Neural progenitor cell (in vitro differentiated cells): ENCODE measurements at regions not wholly inside any gene's neighbourhood (a gene's known extent, or its start where the extent isn't known, plus 50 kb on each side); places are given as distances from the start of the nearest gene placed in this dataset.

ENCODE experiments used
- DNase-seq: peaks from one replicate; pipeline ENCODE4 v3.0.0-alpha.2; 2016; ENCODE audit warnings: low spot score
- H2AFZ ChIP-seq: fragments of 200-600 bp; sonication (generic); replicated peaks from 2 replicates; pipeline ENCODE4 v1.6.1; 2016; ENCODE audit warnings: antibody characterized with exemption
- H3F3A ChIP-seq: fragments of 200-600 bp; sonication (generic); 2 replicates; pipeline ENCODE4 v1.6.1; 2016; ENCODE audit warnings: antibody characterized with exemption, low read depth
- H3K27ac ChIP-seq: fragments of 200-600 bp; sonication (generic); 2 replicates; pipeline ENCODE4 v1.5.1; 2016; ENCODE audit warnings: mild to moderate bottlenecking
- H3K27me3 ChIP-seq: fragments of 200-600 bp; sonication (generic); 2 replicates; pipeline ENCODE4 v1.6.1; 2016; ENCODE audit warnings: mild to moderate bottlenecking, moderate library complexity
- H3K36me3 ChIP-seq: fragments of 200-600 bp; sonication (generic); 2 replicates; pipeline ENCODE4 v1.5.1; 2016
- H3K4me1 ChIP-seq: fragments of 200-600 bp; sonication (generic); 2 replicates; pipeline ENCODE4 v1.6.1; 2016; ENCODE audit warnings: mixed run types
- H3K4me2 ChIP-seq: fragments of 200-600 bp; sonication (generic); 2 replicates; pipeline ENCODE4 v1.6.1; 2016
- H3K4me3 ChIP-seq: fragments of 200-600 bp; sonication (generic); 2 replicates; pipeline ENCODE4 v1.5.1; 2016
- H3K79me2 ChIP-seq: fragments of 200-600 bp; sonication (generic); 2 replicates; pipeline ENCODE4 v1.6.1; 2016; ENCODE audit warnings: low read depth
- H3K9ac ChIP-seq: fragments of 200-600 bp; sonication (generic); 2 replicates; pipeline ENCODE4 v1.6.1; 2016
- H3K9me3 ChIP-seq: fragments of 200-600 bp; sonication (generic); 2 replicates; pipeline ENCODE4 v1.5.1; 2016; ENCODE audit warnings: low read depth
- H4K20me1 ChIP-seq: fragments of 200-600 bp; sonication (generic); 2 replicates; pipeline ENCODE4 v1.6.1; 2016; ENCODE audit warnings: low read depth
- H3K27ac Mint-ChIP-seq: 3 replicates; pipeline ENCODE4 v1.8.0; 2021; ENCODE audit warnings: mixed read lengths
- H3K27me3 Mint-ChIP-seq: 2 replicates; pipeline ENCODE4 v1.8.0; 2022; ENCODE audit warnings: low read depth, mild to moderate bottlenecking, inconsistent platforms, moderate library complexity, mixed read lengths; ENCODE audit not compliant: insufficient read depth
- H3K36me3 Mint-ChIP-seq: 3 replicates; pipeline ENCODE4 v1.8.0; 2021; ENCODE audit warnings: mixed read lengths
- H3K4me1 Mint-ChIP-seq: 3 replicates; pipeline ENCODE4 v1.8.0; 2021; ENCODE audit warnings: mixed read lengths
- H3K4me3 Mint-ChIP-seq: 3 replicates; pipeline ENCODE4 v1.8.0; 2021; ENCODE audit warnings: mild to moderate bottlenecking, moderate library complexity, mixed read lengths
- H3K9me3 Mint-ChIP-seq: 3 replicates; pipeline ENCODE4 v1.8.0; 2020; ENCODE audit warnings: mixed read lengths
- EZH2 ChIP-seq: fragments of 200-600 bp; sonication (generic); IDR thresholded peaks from 2 replicates; pipeline ENCODE4 v1.6.1; 2017; ENCODE audit warnings: antibody characterized with exemption, mild to moderate bottlenecking, moderate library complexity
- EZH2phosphoT487 ChIP-seq: fragments of 200-600 bp; sonication (generic); IDR thresholded peaks from 2 replicates; pipeline ENCODE4 v1.6.1; 2017; ENCODE audit warnings: antibody characterized with exemption
- TF ChIP-seq, protein P1 (sequence below): fragments of 200-600 bp; sonication (generic); IDR thresholded peaks from 2 replicates; pipeline ENCODE4 v1.5.1; 2017; ENCODE audit warnings: antibody characterized with exemption, mild to moderate bottlenecking

DNA sequence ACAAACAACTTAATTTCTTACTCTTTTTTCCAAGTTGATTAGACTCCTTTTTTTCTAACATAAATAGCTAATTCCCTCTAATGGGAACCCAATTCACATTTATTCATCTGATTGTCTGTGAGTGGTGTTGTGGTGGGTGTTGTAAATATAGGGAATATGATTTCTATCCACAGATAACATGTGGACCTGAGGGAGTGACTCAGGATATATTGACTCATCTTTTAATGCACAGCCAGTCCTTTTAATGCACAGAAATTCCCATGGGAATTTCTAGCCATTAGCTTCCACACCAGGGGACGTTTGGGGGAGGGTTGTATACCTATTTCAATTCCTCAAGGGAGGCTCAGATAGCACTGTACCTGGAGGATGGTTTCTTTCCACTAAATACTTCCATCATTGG is 1339.6 kb upstream of the LRRTM1 start:
- Histone ChIP-seq H4K20me1 (no peaks in the 10 kb centered on the region), H3K79me2 (no peaks in the 10 kb centered on the region), H3K4me3 (no peak overlapping the region), H3K36me3 (no peaks in the 10 kb centered on the region), H3K4me1 (peaks cover 7% of the 10 kb centered on the region), H3K9ac (no peak overlapping the region), H3F3A (no peaks in the 10 kb centered on the region), H2AFZ (no peak overlapping the region), H3K4me2 (no peak overlapping the region), H3K9me3 (no peaks in the 10 kb centered on the region), H3K27me3 (no peaks in the 10 kb centered on the region), H3K27ac (no peak overlapping the region)
- TF ChIP-seq, protein P1, sequence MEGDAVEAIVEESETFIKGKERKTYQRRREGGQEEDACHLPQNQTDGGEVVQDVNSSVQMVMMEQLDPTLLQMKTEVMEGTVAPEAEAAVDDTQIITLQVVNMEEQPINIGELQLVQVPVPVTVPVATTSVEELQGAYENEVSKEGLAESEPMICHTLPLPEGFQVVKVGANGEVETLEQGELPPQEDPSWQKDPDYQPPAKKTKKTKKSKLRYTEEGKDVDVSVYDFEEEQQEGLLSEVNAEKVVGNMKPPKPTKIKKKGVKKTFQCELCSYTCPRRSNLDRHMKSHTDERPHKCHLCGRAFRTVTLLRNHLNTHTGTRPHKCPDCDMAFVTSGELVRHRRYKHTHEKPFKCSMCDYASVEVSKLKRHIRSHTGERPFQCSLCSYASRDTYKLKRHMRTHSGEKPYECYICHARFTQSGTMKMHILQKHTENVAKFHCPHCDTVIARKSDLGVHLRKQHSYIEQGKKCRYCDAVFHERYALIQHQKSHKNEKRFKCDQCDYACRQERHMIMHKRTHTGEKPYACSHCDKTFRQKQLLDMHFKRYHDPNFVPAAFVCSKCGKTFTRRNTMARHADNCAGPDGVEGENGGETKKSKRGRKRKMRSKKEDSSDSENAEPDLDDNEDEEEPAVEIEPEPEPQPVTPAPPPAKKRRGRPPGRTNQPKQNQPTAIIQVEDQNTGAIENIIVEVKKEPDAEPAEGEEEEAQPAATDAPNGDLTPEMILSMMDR = no peak
- no peak for TF ChIP-seq EZH2
- no peak for TF ChIP-seq EZH2phosphoT487
- DNase-seq = no peak
- H3K27ac Mint-ChIP-seq = no peak overlapping the region
- no peaks in the 10 kb centered on the region for H3K27me3 Mint-ChIP-seq
- no peaks in the 10 kb centered on the region for H3K36me3 Mint-ChIP-seq
- H3K4me1 Mint-ChIP-seq = no peaks in the 10 kb centered on the region
- no peaks in the 10 kb centered on the region for H3K9me3 Mint-ChIP-seq
- H3K4me3 Mint-ChIP-seq = no peak overlapping the region

DNA sequence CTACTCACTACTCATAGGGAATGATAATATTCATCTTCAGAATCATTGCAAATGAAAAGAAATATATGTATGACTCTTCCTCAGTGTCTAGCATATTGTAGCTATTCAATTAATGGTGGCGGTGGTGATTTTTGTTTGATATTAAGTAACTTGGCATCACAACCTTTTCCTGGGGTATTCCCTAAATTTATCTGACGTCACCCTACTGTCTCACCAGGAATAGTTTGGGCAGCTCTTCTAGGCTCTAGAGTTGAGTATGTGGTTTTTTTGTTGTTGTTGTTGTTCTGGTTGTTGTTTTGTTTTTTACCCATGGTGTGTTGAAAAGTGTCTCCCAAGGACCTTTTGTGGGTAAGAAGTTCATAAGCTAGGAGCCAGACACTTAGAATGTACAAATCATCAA is 1320.3 kb upstream of the LRRTM1 start:
- Histone ChIP-seq H3K4me1 (no peaks in the 10 kb centered on the region), H4K20me1 (no peaks in the 10 kb centered on the region), H3K4me2 (no peak overlapping the region), H3K9me3 (no peaks in the 10 kb centered on the region), H3F3A (no peaks in the 10 kb centered on the region), H3K27me3 (no peaks in the 10 kb centered on the region), H2AFZ (no peak overlapping the region), H3K36me3 (no peaks in the 10 kb centered on the region), H3K79me2 (no peaks in the 10 kb centered on the region), H3K27ac (no peak overlapping the region), H3K4me3 (no peak overlapping the region), H3K9ac (no peak overlapping the region)
- H3K4me1 Mint-ChIP-seq = no peaks in the 10 kb centered on the region
- no peaks in the 10 kb centered on the region for H3K9me3 Mint-ChIP-seq
- DNase-seq = no peak
- H3K27ac Mint-ChIP-seq = no peak overlapping the region
- H3K27me3 Mint-ChIP-seq = no peaks in the 10 kb centered on the region
- no peak overlapping the region for H3K4me3 Mint-ChIP-seq
- H3K36me3 Mint-ChIP-seq = no peaks in the 10 kb centered on the region
- no peak for TF ChIP-seq EZH2
- TF ChIP-seq, protein P1 = no peak
- TF ChIP-seq EZH2phosphoT487 = no peak

DNA sequence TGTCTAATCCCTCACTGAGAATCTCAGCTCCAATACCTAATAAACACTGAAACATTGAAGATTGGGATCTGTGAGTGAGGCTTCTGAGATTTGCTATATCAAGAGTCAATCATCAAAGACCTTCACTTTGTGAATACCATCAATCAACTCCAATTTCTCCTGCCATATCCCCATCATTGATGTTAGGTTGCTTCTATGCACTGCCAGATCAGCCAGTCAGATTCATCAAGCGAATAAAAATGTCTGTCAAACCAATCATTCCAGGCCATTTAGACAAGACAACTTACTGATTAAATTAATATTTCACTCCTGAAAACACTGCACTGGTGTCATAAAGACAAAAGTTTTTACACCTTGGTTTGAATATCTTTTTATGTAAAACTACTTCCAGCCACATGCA is 1295.5 kb upstream of the LRRTM1 start:
- no peak overlapping the region for H2AFZ ChIP-seq
- no peaks in the 10 kb centered on the region for H3K27me3 Mint-ChIP-seq
- H3K4me1 Mint-ChIP-seq = no peaks in the 10 kb centered on the region
- no peak overlapping the region for H3K4me3 ChIP-seq
- H3K4me1 ChIP-seq = no peaks in the 10 kb centered on the region
- no peak overlapping the region for H3K4me2 ChIP-seq
- H3K79me2 ChIP-seq = no peaks in the 10 kb centered on the region
- H3K9me3 ChIP-seq = no peaks in the 10 kb centered on the region
- no peak for DNase-seq
- H3K27ac Mint-ChIP-seq = no peak overlapping the region
- H4K20me1 ChIP-seq = no peaks in the 10 kb centered on the region
- no peak overlapping the region for H3K27ac ChIP-seq
- H3K36me3 Mint-ChIP-seq = no peaks in the 10 kb centered on the region
- TF ChIP-seq, protein P1 = no peak
- TF ChIP-seq EZH2 (no peak), EZH2phosphoT487 (no peak)
- H3K9ac ChIP-seq = no peak overlapping the region
- H3K9me3 Mint-ChIP-seq = no peaks in the 10 kb centered on the region
- no peak overlapping the region for H3K4me3 Mint-ChIP-seq
- H3F3A ChIP-seq = no peaks in the 10 kb centered on the region
- no peaks in the 10 kb centered on the region for H3K36me3 ChIP-seq
- H3K27me3 ChIP-seq = no peaks in the 10 kb centered on the region

DNA sequence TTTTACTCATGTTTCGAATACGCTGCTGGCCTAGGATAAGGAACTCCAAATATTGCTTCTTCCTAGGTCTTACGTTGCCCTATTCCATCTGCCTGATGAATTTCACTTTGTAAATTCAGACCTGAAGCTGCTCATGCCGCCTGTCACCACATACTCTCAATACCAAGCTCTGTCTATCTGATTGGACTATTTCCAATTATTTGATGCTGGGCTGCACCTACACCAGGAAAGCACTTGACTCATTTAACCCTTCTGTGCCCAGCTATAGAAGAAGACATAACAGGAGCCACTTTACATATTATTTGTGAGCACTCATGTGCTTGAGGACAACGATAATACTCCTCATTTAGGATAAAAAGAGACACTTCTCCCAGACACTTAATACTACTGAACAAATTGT is 1293.9 kb upstream of the LRRTM1 start:
- no peaks in the 10 kb centered on the region for H4K20me1 ChIP-seq
- H3K9ac ChIP-seq = no peak overlapping the region
- H3K4me3 Mint-ChIP-seq = no peak overlapping the region
- H3K4me2 ChIP-seq = no peak overlapping the region
- no peaks in the 10 kb centered on the region for H3F3A ChIP-seq
- H3K79me2 ChIP-seq = no peaks in the 10 kb centered on the region
- no peaks in the 10 kb centered on the region for H3K4me1 ChIP-seq
- H3K9me3 Mint-ChIP-seq = no peaks in the 10 kb centered on the region
- no peaks in the 10 kb centered on the region for H3K27me3 ChIP-seq
- no peak for DNase-seq
- no peak overlapping the region for H3K27ac ChIP-seq
- no peaks in the 10 kb centered on the region for H3K4me1 Mint-ChIP-seq
- H3K27ac Mint-ChIP-seq = no peak overlapping the region
- no peaks in the 10 kb centered on the region for H3K36me3 ChIP-seq
- H3K36me3 Mint-ChIP-seq = no peaks in the 10 kb centered on the region
- H2AFZ ChIP-seq = no peak overlapping the region
- no peak for TF ChIP-seq EZH2
- TF ChIP-seq EZH2phosphoT487 = no peak
- TF ChIP-seq, protein P1 = no peak
- no peak overlapping the region for H3K4me3 ChIP-seq
- H3K27me3 Mint-ChIP-seq = no peaks in the 10 kb centered on the region
- no peaks in the 10 kb centered on the region for H3K9me3 ChIP-seq
